HG03521 (cell line): ENCODE measurements at regions not wholly inside any gene's neighbourhood (a gene's known extent, or its start where the extent isn't known, plus 50 kb on each side); places are given as distances from the start of the nearest gene placed in this dataset.
A peak's percentile ranks its signal among the peaks of the same experiment; 100 is the strongest.

Source experiments
- ATAC-seq: cut with Tn5 transposase; IDR thresholded peaks from one replicate; pipeline ENCODE4 v1.9.1; 2021; ENCODE audit warnings: mild to moderate bottlenecking, moderate library complexity; ENCODE audit not compliant: unreplicated experiment

GRCh38 chr5:27523629-27524028 lies 485.2 kb upstream of the CDH9 start:
- ATAC-seq = no peak

- no peak for ATAC-seq
Observed at GRCh38 chr5:27516437-27516836, 478.1 kb upstream of the CDH9 start.

DNA sequence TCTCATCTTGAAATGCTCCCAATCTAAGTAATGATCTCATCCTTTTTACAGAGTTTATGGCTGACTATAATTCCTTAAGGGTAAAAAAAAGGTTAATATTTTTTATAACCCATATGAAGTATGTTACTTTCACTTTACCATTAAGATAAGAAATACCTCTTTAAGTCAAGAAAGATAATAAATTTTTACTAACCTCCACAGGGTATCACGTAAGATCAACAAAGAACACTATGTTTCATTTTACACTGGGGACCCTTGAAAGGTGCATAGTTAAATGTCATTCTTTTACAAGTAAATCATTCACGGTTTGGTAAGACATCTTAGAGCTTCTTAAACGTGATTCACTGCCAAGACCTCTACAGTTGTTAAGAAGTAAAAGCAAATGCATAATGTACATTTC lies 472.7 kb upstream of the CDH9 start:
- ATAC-seq = no peak

- ATAC-seq = no peak
Observed at GRCh38 chr5:27503813-27504212, 465.4 kb upstream of the CDH9 start.

- no peak for ATAC-seq
Observed at GRCh38 chr5:27502236-27502635, 463.9 kb upstream of the CDH9 start.

DNA sequence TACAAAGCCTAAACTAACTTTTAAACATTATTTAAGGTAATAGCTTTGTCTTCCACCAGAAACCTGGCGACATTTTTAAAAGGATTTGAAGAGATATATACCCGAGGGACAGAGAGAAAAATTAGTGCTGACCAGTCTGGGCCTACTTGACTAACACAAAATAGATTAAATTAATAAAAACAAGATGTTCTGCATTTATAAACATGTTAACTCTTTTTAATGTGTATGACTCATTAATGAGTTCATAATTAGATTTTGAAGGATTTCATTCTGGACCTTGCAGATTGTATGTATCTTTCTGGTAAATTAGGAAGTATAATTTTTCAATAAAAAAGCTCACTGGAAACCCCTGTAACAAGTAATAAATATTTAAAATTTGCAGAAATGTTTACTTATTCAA lies 459.1 kb upstream of the CDH9 start:
- no peak for ATAC-seq

- ATAC-seq = no peak
Observed at GRCh38 chr5:27494887-27495286, 456.5 kb upstream of the CDH9 start.

DNA sequence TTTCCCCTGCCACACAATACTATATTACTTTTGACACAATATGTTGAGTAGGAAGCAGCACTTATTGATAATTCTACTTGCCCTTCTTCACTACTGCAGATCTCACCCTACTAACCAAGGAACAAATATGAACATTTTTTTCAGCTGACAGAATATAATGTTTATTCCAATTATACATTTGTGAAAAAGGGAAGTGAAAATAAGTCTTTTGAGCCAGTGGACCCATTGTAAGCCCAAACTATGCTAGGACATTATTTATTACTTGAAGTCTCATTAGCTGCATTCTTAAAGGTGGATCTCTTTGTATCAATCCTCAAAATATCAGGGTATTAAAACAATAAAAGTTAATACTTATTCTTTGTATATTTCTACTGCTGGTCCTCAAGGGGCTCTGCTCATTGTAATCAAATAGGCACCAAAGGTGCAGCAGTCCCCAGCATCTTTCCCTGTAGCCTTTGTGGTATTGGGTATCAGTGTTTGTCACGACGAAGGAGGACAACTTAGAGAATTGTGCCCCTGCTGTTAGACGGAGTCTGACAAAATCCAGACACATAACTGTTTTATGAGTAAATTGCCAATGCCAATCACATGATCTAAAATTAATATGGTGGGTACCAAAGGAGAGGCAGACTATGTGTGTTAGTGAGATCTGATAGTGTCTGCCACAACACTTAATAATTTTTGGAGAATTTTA lies 453.5 kb upstream of the CDH9 start:
- no peak for ATAC-seq

DNA sequence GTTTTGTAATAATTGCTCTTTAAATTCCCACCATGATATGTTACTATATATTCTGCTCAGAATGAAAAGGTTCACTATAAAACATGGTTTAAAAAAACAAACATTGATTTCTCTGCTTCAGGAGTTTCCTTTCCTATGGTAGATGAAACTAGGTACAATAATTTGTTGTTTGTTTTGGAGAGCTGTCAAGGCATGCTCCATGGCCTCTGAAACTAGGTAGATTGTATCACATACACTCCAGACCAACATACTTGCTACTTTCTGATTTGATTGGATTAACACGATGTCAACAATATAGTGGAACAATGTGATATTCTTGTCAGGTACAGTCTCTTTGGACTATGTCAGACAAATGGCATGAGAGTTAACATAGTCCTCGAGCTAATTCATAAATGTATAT lies 452.7 kb upstream of the CDH9 start:
- ATAC-seq = no peak

DNA sequence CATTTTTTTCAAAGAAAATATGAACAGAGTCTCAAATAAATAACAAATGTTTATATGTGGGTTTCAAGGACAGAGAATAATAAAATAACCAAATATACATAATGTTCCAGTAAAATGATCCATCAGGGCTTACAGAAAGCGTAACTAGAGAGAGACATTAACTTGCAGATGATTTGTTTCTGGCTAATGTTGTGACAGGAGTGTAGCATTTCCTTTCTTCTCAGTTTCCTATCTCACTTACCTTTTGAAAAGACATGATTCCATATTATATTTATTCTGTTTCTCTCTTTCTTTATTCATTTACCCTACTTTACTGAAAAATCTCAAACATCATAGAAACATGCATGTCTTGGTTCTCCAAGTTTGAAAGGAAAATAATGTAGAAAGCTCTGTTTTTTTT lies 451.3 kb upstream of the CDH9 start:
- ATAC-seq = no peak

- ATAC-seq = no peak
Observed at GRCh38 chr5:27482663-27483062, 444.3 kb upstream of the CDH9 start.

DNA sequence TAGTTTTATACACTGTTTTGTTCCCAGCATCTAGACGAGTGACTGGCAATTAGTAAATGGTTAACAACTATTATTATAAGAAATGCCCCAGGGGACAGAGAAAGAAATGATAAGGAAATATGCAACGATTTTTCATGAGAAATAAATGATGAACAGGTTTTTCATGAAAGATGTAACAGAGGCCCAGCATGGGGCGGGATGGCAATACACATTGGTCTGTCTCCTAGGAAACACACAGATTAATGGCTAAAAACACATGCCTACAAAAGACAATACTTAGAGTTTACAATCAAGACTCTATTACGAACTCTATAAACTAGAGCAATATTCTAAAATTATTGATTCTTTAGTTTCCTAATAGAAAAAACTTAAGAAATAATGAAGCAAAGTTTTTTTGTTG lies 441.5 kb upstream of the CDH9 start:
- no peak for ATAC-seq

DNA sequence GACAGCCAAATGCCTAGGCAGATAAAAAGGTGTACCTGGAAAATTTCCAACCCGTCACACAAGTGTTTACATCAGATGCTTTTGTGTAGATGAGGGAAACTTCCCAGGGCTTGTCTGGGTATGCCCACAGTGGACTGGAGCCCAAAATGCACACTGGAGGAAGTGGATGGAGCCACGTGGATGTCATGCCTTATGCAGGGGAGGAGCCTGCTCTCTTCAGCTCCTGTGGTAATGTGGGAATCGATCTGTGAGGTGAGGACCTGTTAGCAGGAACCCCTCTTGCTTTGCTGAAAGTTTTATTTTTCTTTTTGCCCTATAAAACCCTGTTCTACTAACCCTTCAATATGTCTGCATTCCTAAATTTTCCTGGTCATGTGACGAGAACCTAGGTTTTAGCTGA lies 439.2 kb upstream of the CDH9 start:
- no peak for ATAC-seq

DNA sequence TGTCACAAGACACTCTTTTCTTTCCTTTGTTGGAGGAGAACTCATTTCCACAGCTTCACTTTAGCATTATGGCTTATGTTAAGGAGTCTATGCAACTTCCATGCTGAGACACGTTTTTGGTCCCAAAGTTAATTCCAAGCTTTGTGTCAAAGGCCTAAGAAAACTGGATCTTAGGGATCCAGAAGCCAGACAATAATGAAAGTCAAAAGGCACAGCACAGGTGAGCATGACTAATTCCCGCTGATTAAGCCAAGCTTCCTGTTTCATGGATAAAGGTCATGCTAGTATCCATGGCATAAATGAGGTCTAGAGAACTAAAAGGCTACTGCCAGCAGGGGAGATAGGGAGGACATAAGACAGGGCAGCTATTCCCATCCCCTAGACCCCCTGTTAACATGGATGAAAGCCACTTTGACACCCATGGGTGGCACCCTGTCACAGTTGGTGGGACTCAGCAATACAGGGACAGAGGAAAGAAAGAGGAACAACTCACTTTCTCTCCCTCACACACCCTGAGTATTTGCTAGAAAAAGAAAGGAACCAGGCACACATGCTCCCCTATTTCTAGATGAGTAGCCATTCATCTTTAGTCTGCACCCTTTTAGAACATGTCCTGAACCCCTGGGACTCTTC lies 438.1 kb upstream of the CDH9 start:
- ATAC-seq = no peak

GRCh38 chr5:27475063-27475462 lies 436.7 kb upstream of the CDH9 start:
- ATAC-seq = no peak

DNA sequence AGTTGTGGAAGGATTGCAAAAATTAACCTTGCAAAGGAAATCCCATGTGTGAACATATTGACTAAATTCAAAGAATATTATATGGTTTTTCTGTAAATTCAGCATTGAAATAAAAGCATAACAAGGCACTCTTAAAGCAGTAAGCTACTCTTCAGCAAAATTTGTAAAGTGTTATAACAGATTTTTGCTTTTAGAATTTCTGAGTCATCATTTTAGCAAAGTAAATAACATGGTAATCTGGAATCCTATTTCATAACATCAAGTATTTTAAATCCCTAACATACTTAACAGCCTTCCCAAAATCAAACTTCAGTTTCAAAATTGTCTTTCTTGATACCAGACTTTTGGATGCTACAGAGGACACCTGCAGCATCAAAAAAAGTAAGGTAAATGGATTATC lies 436.0 kb upstream of the CDH9 start:
- ATAC-seq = no peak

DNA sequence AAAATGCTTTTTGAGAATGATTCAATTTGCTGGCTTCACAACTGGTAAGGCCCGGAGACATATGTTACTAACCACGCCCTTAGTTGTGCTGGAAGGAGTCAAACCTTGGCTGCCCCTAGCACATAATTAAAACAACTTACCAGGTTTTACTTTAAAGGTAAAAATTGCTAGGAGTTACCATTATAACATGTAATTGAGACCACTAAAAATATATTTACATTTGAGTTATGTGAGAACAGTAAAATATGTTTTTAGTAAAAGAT lies 435.6 kb upstream of the CDH9 start:
- no peak for ATAC-seq

DNA sequence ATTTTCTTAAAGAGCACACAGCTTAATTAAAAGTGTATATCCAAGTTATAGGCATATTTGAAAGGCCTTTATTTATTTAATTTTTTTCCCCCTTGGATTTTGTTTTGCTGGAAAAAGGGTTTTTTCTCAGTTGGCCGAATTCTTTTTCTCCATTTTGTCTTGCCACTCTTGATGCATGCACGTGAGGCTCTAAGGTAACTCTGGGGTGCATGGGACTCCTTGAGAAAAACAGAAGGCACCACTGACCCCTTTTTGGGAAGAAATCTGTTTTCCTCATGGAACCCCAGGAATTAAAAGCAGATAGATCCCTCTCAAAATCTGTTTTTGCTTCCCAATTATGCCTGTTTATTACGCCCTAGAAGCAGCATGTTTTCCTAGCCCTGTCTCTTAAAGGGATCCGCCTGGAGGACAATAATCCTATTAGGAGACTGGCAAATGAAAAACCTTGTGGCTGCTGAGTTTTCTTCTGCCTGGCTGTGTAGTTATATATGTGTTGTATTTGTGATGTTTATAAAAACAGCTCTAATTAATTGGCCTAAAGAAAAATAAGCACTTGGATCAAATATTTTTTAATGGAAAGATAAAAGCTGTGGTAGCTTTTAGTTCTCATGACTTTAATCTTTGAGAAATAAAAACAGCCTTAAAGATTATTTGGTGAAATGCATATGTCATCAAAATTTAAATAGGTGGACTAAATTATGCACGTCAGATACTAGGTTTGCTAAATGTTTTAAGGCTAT lies 435.1 kb upstream of the CDH9 start:
- no peak for ATAC-seq

GRCh38 chr5:27472871-27473270 lies 434.5 kb upstream of the CDH9 start:
- ATAC-seq = no peak

DNA sequence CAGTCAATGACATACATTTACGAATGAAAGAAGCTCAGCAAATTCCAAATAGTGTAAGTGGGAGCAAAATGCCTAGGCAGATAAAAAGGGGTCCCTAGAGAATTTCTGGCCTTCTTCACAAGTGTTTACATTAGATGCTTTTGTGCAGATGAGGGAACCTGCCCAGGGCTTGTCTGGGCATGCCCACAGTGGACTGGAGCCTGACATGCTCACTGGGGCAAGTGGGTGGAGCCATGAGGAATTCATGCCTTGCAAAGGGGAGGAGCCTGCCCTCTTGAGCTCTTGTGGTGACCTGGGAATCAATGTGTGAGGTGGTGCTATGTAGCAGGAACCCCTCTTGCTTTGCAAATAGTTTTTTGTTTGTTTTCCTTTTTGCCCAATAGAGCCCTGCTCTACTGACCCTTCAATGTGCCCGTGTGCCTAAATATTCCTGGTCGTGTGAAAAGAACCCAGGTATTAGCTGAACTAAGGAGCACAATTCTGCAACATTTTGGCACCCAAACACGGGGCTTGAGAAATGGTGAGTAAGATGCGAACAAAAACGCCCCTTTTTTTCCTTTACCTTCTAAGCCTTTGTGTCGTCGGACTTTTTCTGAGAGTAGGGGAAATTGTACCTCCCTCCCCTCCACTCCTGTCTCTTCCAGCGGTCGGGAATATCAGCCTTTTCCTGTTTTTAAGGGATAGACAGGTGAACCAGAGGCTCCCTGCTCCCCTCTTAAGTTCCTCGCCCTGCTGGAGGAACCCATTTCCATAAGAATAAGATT lies 433.8 kb upstream of the CDH9 start:
- peak; percentile 69 for ATAC-seq

GRCh38 chr5:27466959-27467358 lies 428.6 kb upstream of the CDH9 start:
- no peak for ATAC-seq

DNA sequence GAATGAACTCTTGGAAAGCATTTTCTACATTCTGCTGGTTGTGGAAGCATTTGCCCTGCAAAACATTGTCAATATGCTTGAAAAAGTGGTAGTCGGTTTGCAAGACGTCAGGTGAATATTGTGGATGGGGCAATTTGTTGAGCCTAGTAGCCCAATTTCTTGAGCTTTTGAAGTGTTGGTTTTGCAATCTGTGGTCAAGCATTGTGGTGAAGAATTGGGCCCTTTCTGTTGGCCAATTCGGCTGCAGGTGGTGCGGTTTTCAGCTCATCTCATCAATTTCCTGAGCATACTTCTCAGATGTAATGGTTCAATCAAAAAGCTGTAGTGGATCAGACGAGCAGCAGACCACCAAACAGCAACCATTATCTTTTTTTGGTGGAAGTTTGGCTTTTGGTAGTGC lies 426.8 kb upstream of the CDH9 start:
- ATAC-seq = no peak
